Liver (tissue), 8 donors: ENCODE measurements at regions not wholly inside any gene's neighbourhood (a gene's known extent, or its start where the extent isn't known, plus 50 kb on each side); places are given as distances from the start of the nearest gene placed in this dataset.

Experiments
- DNase-seq: peaks from one replicate; pipeline ENCODE4 v3.0.0-alpha.2; 2017; ENCODE audit warnings: low spot score
- H3K27ac ChIP-seq, 2 donors: one replicate each; pipeline ENCODE4 v1.7.0; 2013; ENCODE audit warnings: inconsistent platforms in 2 of 2, low read length in 2 of 2, control low read depth in 1 of 2, low read depth in 1 of 2, mild to moderate bottlenecking in 1 of 2
- H3K27me3 ChIP-seq, 4 donors: one replicate each; pipeline versions ENCODE4 v1.6.1 to v1.7.0; 2013; ENCODE audit warnings: low read length in 3 of 4, inconsistent platforms in 1 of 4, mild to moderate bottlenecking in 1 of 4, moderate library complexity in 1 of 4; ENCODE audit not compliant: control insufficient read depth in 4 of 4, insufficient read depth in 4 of 4
- H3K36me3 ChIP-seq, 4 donors: one replicate each; pipeline versions ENCODE4 v1.6.1 to v1.7.0; 2013; ENCODE audit warnings: low read length in 3 of 4, mild to moderate bottlenecking in 3 of 4, low read depth in 1 of 4, moderate library complexity in 1 of 4; ENCODE audit not compliant: control insufficient read depth in 4 of 4, insufficient read depth in 3 of 4
- H3K4me1 ChIP-seq, 4 donors: one replicate each; pipeline versions ENCODE4 v1.6.1 to v1.7.0; 2013; ENCODE audit warnings: low read length in 3 of 4, mild to moderate bottlenecking in 3 of 4, moderate library complexity in 1 of 4; ENCODE audit not compliant: control insufficient read depth in 4 of 4, insufficient read depth in 4 of 4
- H3K4me3 ChIP-seq, 3 donors: one replicate each; pipeline versions ENCODE4 v1.6.1 to v1.7.0; 2013; ENCODE audit warnings: low read length in 3 of 3, control low read depth in 1 of 3, low read depth in 1 of 3, mild to moderate bottlenecking in 1 of 3
- H3K9ac ChIP-seq, 2 donors: one replicate each; pipeline ENCODE4 v1.7.0; 2013; ENCODE audit warnings: low read length in 2 of 2, mild to moderate bottlenecking in 2 of 2, moderate library complexity in 2 of 2, control low read depth in 1 of 2, low read depth in 1 of 2
- H3K9me3 ChIP-seq, 4 donors: one replicate each; pipeline versions ENCODE4 v1.6.1 to v1.7.0; 2013; ENCODE audit warnings: low read length in 3 of 4; ENCODE audit not compliant: control insufficient read depth in 4 of 4
- CTCF ChIP-seq: fragments of 150-350 bp; IDR thresholded peaks from 2 replicates; pipeline ENCODE4 v1.5.1; 2017; ENCODE audit warnings: improper control_type of control experiment, low read depth, low read length; ENCODE audit not compliant: missing input control
- EGR1 ChIP-seq, 2 donors: IDR thresholded peaks; 2 replicates each; pipeline ENCODE4 v1.6.1; 2016 to 2018; ENCODE audit warnings: antibody characterized with exemption in 2 of 2, low read depth in 2 of 2
- FOXA1 ChIP-seq: IDR thresholded peaks from 2 replicates; pipeline ENCODE4 v1.6.1; 2016; ENCODE audit warnings: antibody characterized with exemption
- FOXA2 ChIP-seq: IDR thresholded peaks from 2 replicates; pipeline ENCODE4 v1.6.1; 2016; ENCODE audit warnings: antibody characterized with exemption
- HNF4A ChIP-seq, 2 donors: conservative IDR thresholded peaks; 2 replicates each; pipeline ENCODE4 v1.6.1; 2016; ENCODE audit warnings: antibody characterized with exemption in 2 of 2, mild to moderate bottlenecking in 2 of 2
- HNF4G ChIP-seq: IDR thresholded peaks from 2 replicates; pipeline ENCODE4 v1.6.1; 2016; ENCODE audit warnings: antibody characterized with exemption
- NR2F2 ChIP-seq: IDR thresholded peaks from 2 replicates; pipeline ENCODE4 v1.6.1; 2016; ENCODE audit warnings: antibody characterized with exemption
- SP1 ChIP-seq: IDR thresholded peaks from 2 replicates; pipeline ENCODE4 v1.6.1; 2018; ENCODE audit warnings: antibody characterized with exemption, mild to moderate bottlenecking
- TAF1 ChIP-seq: conservative IDR thresholded peaks from 2 replicates; pipeline ENCODE4 v1.6.1; 2016; ENCODE audit warnings: antibody characterized with exemption, mild to moderate bottlenecking
- YY1 ChIP-seq: IDR thresholded peaks from 2 replicates; pipeline ENCODE4 v1.6.1; 2016; ENCODE audit warnings: antibody characterized with exemption, mild to moderate bottlenecking
- ZBTB33 ChIP-seq: IDR thresholded peaks from 2 replicates; pipeline ENCODE4 v1.6.1; 2016; ENCODE audit warnings: antibody characterized with exemption
- WGBS: extraction: QIAGEN DNeasy Blood & Tissue Kit; methylation state at CpG from one replicate; pipeline ENCODE4 v1.1.7; 2013; 5-methylcytosine and 5-hydroxymethylcytosine counted together
- TF ChIP-seq, protein P1 (sequence below): IDR thresholded peaks from 2 replicates; pipeline ENCODE4 v1.6.1; 2016; ENCODE audit warnings: antibody characterized with exemption
- TF ChIP-seq, protein P2 (sequence below): IDR thresholded peaks from 2 replicates; pipeline ENCODE4 v1.6.1; 2016; ENCODE audit warnings: antibody characterized with exemption
- TF ChIP-seq, protein P3 (sequence below): IDR thresholded peaks from 2 replicates; pipeline ENCODE4 v1.6.1; 2016; ENCODE audit warnings: antibody characterized with exemption, mild to moderate bottlenecking
- donor health status: healthy.
- donor health status: healthy.
- donor health status: healthy.
- donor health status: healthy.
- donor health status: healthy.

GRCh38 chr2:56021136-56021474, 97.5 kb upstream of the EFEMP1 start:
- 75% methylated on average over 5 of the region's 5 CpGs for WGBS
- Histone ChIP-seq H3K9ac (no peak overlapping the region), H3K9me3 (no peaks in the 10 kb centered on the region), H3K4me1 (no peaks in the 10 kb centered on the region), H3K4me3 (no peak overlapping the region), H3K27ac (no peak overlapping the region), H3K27me3 (peaks cover 0 to 2% (median 1%) of the 10 kb centered on the region in 4 donors), H3K36me3 (no peaks in the 10 kb centered on the region)
- TF ChIP-seq, protein P1, sequence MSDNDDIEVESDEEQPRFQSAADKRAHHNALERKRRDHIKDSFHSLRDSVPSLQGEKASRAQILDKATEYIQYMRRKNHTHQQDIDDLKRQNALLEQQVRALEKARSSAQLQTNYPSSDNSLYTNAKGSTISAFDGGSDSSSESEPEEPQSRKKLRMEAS, result no peak
- TF ChIP-seq SP1 (no peak), EGR1 (IDR thresholded peaks at IDR 0.05; ENCODE audit: low read depth in 2 of 2) (no peak), YY1 (no peak), TAF1 (no peak), HNF4A (conservative IDR thresholded peaks at IDR 0.05) (no peak), FOXA2 (no peak), NR2F2 (no peak), ZBTB33 (no peak)
- TF ChIP-seq, protein P2, sequence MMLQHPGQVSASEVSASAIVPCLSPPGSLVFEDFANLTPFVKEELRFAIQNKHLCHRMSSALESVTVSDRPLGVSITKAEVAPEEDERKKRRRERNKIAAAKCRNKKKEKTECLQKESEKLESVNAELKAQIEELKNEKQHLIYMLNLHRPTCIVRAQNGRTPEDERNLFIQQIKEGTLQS, result no peak
- DNase-seq, result no peak

- TF ChIP-seq FOXA1, result no peak
- TF ChIP-seq YY1, result no peak
- TF ChIP-seq ZBTB33, result no peak
- TF ChIP-seq, protein P3, sequence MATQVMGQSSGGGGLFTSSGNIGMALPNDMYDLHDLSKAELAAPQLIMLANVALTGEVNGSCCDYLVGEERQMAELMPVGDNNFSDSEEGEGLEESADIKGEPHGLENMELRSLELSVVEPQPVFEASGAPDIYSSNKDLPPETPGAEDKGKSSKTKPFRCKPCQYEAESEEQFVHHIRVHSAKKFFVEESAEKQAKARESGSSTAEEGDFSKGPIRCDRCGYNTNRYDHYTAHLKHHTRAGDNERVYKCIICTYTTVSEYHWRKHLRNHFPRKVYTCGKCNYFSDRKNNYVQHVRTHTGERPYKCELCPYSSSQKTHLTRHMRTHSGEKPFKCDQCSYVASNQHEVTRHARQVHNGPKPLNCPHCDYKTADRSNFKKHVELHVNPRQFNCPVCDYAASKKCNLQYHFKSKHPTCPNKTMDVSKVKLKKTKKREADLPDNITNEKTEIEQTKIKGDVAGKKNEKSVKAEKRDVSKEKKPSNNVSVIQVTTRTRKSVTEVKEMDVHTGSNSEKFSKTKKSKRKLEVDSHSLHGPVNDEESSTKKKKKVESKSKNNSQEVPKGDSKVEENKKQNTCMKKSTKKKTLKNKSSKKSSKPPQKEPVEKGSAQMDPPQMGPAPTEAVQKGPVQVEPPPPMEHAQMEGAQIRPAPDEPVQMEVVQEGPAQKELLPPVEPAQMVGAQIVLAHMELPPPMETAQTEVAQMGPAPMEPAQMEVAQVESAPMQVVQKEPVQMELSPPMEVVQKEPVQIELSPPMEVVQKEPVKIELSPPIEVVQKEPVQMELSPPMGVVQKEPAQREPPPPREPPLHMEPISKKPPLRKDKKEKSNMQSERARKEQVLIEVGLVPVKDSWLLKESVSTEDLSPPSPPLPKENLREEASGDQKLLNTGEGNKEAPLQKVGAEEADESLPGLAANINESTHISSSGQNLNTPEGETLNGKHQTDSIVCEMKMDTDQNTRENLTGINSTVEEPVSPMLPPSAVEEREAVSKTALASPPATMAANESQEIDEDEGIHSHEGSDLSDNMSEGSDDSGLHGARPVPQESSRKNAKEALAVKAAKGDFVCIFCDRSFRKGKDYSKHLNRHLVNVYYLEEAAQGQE, result no peak
- no peak for TF ChIP-seq NR2F2
- TF ChIP-seq EGR1 (IDR thresholded peaks at IDR 0.05; ENCODE audit: low read depth in 2 of 2), result no peak
- no peak for TF ChIP-seq HNF4G
- TF ChIP-seq CTCF, result no peak
- TF ChIP-seq, protein P1, result no peak
- TF ChIP-seq, protein P2, result no peak
- TF ChIP-seq FOXA2, result no peak
- no peak overlapping the region for H3K9ac ChIP-seq
- H3K4me1 ChIP-seq, result no peaks in the 10 kb centered on the region
- no peaks in the 10 kb centered on the region for H3K9me3 ChIP-seq
- no peak overlapping the region for H3K27ac ChIP-seq
- no peak for DNase-seq
- no peak overlapping the region for H3K4me3 ChIP-seq
- no peaks in the 10 kb centered on the region for H3K36me3 ChIP-seq
- WGBS, result 96% methylated on average over 5 of the region's 5 CpGs
- H3K27me3 ChIP-seq, result peaks cover 0 to 2% (median 1%) of the 10 kb centered on the region in 4 donors
Observed at GRCh38 chr2:56021579-56021978, 98.0 kb upstream of the EFEMP1 start.
